ENCODE measurements at regions not wholly inside any gene's neighbourhood (a gene's known extent, or its start where the extent isn't known, plus 50 kb on each side); places are given as distances from the start of the nearest gene placed in this dataset.

DNA sequence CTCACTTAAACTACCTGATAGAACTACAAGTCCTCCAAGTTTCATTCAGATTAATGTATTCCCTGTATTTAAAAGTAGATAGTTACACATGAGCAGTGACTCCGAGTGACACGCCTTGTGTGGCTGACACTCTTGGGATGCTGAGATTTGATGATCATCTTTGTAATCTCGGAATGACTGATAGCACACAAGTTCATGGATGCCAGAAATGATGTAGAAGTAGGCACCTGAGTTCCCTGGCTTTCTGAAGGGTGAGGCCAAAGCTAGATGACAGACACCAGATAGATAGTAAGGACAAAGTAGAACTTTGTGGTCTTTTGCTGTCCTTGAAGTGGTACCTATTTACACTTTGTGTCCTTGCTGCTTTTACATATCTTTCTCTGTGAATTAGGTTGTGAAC, 491.2 kb downstream of the PCNX1 start:
- TF ChIP-seq, protein P1, sequence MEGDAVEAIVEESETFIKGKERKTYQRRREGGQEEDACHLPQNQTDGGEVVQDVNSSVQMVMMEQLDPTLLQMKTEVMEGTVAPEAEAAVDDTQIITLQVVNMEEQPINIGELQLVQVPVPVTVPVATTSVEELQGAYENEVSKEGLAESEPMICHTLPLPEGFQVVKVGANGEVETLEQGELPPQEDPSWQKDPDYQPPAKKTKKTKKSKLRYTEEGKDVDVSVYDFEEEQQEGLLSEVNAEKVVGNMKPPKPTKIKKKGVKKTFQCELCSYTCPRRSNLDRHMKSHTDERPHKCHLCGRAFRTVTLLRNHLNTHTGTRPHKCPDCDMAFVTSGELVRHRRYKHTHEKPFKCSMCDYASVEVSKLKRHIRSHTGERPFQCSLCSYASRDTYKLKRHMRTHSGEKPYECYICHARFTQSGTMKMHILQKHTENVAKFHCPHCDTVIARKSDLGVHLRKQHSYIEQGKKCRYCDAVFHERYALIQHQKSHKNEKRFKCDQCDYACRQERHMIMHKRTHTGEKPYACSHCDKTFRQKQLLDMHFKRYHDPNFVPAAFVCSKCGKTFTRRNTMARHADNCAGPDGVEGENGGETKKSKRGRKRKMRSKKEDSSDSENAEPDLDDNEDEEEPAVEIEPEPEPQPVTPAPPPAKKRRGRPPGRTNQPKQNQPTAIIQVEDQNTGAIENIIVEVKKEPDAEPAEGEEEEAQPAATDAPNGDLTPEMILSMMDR (IDR thresholded peaks at IDR 0.05; ENCODE audit: borderline replicate concordance, extremely low read depth, low read length, poor library complexity, severe bottlenecking): no peak
- no peak for TF ChIP-seq EZH2 (IDR thresholded peaks at IDR 0.05; ENCODE audit: borderline replicate concordance, low read depth, low read length, severe bottlenecking)

Data from DND-41 (cell line).